Mammary epithelial cell (primary cell): ENCODE measurements at regions not wholly inside any gene's neighbourhood (a gene's known extent, or its start where the extent isn't known, plus 50 kb on each side); places are given as distances from the start of the nearest gene placed in this dataset.

Source experiments
- EZH2 ChIP-seq: IDR thresholded peaks from 2 replicates; pipeline ENCODE4 v1.6.1; 2012; ENCODE audit warnings: low read length, inconsistent platforms, borderline replicate concordance
- TF ChIP-seq, protein P1 (sequence below), 2 donors: IDR thresholded peaks in 1 of 2; conservative IDR thresholded peaks in 1 of 2; 2 replicates each; pipeline ENCODE4 v1.5.1; 2011 to 2012; ENCODE audit warnings: inconsistent platforms in 2 of 2, low read length in 2 of 2, mild to moderate bottlenecking in 2 of 2, control low read depth in 1 of 2, low read depth in 1 of 2; ENCODE audit not compliant: insufficient read depth in 1 of 2; ENCODE audit errors: extremely low read depth in 1 of 2

DNA sequence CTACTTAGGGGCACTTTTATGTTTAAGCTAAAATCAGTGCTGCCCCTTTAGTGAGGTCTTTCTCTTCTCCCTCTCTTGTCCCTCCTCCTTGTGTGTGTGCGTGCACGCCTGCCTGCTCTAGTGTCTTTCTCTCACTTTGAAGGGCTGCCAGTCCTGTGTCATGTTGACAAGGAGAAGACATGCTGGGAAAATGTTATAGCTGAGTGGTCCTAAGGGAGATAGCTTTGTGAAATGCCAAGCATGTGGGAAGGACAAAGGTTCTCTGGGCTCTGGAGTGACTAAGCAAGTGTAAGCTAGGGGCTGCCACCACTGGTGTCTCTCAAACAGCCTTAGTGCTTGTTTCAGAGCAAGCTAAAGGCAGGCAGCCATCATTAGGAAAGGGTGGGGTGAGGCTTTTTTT, 108.4 kb downstream of the EMP1 start:
- no peak for TF ChIP-seq EZH2
- TF ChIP-seq, protein P1, sequence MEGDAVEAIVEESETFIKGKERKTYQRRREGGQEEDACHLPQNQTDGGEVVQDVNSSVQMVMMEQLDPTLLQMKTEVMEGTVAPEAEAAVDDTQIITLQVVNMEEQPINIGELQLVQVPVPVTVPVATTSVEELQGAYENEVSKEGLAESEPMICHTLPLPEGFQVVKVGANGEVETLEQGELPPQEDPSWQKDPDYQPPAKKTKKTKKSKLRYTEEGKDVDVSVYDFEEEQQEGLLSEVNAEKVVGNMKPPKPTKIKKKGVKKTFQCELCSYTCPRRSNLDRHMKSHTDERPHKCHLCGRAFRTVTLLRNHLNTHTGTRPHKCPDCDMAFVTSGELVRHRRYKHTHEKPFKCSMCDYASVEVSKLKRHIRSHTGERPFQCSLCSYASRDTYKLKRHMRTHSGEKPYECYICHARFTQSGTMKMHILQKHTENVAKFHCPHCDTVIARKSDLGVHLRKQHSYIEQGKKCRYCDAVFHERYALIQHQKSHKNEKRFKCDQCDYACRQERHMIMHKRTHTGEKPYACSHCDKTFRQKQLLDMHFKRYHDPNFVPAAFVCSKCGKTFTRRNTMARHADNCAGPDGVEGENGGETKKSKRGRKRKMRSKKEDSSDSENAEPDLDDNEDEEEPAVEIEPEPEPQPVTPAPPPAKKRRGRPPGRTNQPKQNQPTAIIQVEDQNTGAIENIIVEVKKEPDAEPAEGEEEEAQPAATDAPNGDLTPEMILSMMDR (conservative IDR thresholded peaks at IDR 0.05 in 1 of 2, IDR thresholded peaks at IDR 0.05 in 1 of 2; ENCODE audit: extremely low read depth in 1 of 2, insufficient read depth in 1 of 2, low read depth in 1 of 2, low read length in 2 of 2): no peak
